Thyroid gland (tissue), 4 donors: ENCODE measurements at regions not wholly inside any gene's neighbourhood (a gene's known extent, or its start where the extent isn't known, plus 50 kb on each side); places are given as distances from the start of the nearest gene placed in this dataset.

Source experiments
- DNase-seq, 2 donors: peaks; one replicate each; pipeline ENCODE4 v3.0.0-alpha.2; 2019
- H3K27ac ChIP-seq, 3 donors: fragments of 200-600 bp; sonication (generic); 1 replicate in 2 of 3; 2 replicates in 1 of 3; pipeline ENCODE4 v1.5.1; 2016 to 2019; ENCODE audit warnings: mild to moderate bottlenecking in 1 of 3, moderate library complexity in 1 of 3
- H3K27me3 ChIP-seq: fragments of 200-600 bp; sonication (generic); one replicate; pipeline ENCODE4 v1.5.1; 2019
- H3K36me3 ChIP-seq, 2 donors: fragments of 200-600 bp; sonication (generic); one replicate each; pipeline ENCODE4 v1.5.1; 2016 to 2019
- H3K4me1 ChIP-seq, 2 donors: fragments of 200-600 bp; sonication (generic); one replicate each; pipeline ENCODE4 v1.5.1; 2017 to 2019
- H3K4me3 ChIP-seq, 3 donors: fragments of 200-600 bp; sonication (generic); replicated peaks in 1 of 3; 1 replicate in 2 of 3; 2 replicates in 1 of 3; pipeline ENCODE4 v1.5.1; 2016; ENCODE audit warnings: mild to moderate bottlenecking in 1 of 3
- H3K9me3 ChIP-seq: fragments of 200-600 bp; sonication (generic); one replicate; pipeline ENCODE4 v1.5.1; 2017
- CTCF ChIP-seq, 6 experiments: fragments of 200-600 bp in 3 of 6; fragments of 450-650 bp in 3 of 6; sonication (generic) in 3 of 6; IDR thresholded peaks; one replicate each; pipeline ENCODE4 v1.5.1; 2016 to 2019; ENCODE audit warnings: antibody characterized with exemption in 6 of 6, mild to moderate bottlenecking in 2 of 6, inconsistent platforms in 1 of 6, moderate library complexity in 1 of 6
- POLR2A ChIP-seq, 2 donors: fragments of 450-650 bp; IDR thresholded peaks; one replicate each; pipeline ENCODE4 v1.6.1; 2017; ENCODE audit warnings: antibody characterized with exemption in 2 of 2, mild to moderate bottlenecking in 2 of 2, moderate library complexity in 1 of 2
- WGBS, 2 donors: methylation state at CpG; one replicate each; pipeline ENCODE4 v1.1.5; 2017; 5-methylcytosine and 5-hydroxymethylcytosine counted together
- intact Hi-C: fragments of 100-400 bp; cut with DNase I; formaldehyde crosslinking; loops from one replicate; pipeline ENCODE4 v1.15.1; 2023

GRCh38 chr13:33464345-33464744 is 178.8 kb upstream of the STARD13 start:
- H3K27me3 ChIP-seq = no peaks in the 10 kb centered on the region
- WGBS, 2 donors = 45 to 97% methylated on average over 2 of the region's 2 CpGs
- intact Hi-C loops = no loop called here

DNA sequence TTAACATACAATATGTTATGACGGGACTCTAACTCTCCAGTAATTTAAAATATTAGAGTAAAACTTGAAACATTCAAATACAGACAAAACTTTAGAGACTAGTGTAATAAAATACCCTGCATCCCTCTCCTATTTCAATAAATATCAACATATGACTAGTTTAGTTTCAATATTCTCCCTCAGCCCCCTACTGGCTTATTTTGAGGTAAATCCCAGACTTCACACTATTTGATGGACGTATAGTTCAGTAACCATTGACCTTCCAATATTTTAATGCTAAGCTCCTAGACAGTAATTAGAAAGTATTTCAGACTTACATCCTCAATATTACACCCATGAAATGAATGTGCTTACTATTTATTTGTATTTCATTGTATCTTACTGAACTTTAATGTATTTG is 180.7 kb upstream of the STARD13 start:
- DNase-seq = no peak
- intact Hi-C loops = no loop called here
- H3K4me1 ChIP-seq = no peaks in the 10 kb centered on the region
- TF ChIP-seq CTCF (IDR thresholded peaks at IDR 0.05) (no peak), POLR2A (IDR thresholded peaks at IDR 0.05) (no peak)
- H3K27ac ChIP-seq = no peak overlapping the region
- H3K4me3 ChIP-seq = no peak overlapping the region
- H3K36me3 ChIP-seq = no peaks in the 10 kb centered on the region
- H3K27me3 ChIP-seq = no peaks in the 10 kb centered on the region
- no peaks in the 10 kb centered on the region for H3K9me3 ChIP-seq
- WGBS, 2 donors = 92 to 95% methylated on average over 2 of the region's 2 CpGs

More at GRCh38 chr13:33464345-33464744, 178.8 kb upstream of the STARD13 start:
- Histone ChIP-seq H3K4me1 (no peaks in the 10 kb centered on the region), H3K9me3 (no peaks in the 10 kb centered on the region), H3K4me3 (no peak overlapping the region), H3K27ac (no peak overlapping the region), H3K36me3 (no peaks in the 10 kb centered on the region)
- no peak for DNase-seq
- TF ChIP-seq POLR2A (IDR thresholded peaks at IDR 0.05) (no peak), CTCF (IDR thresholded peaks at IDR 0.05) (no peak)

DNA sequence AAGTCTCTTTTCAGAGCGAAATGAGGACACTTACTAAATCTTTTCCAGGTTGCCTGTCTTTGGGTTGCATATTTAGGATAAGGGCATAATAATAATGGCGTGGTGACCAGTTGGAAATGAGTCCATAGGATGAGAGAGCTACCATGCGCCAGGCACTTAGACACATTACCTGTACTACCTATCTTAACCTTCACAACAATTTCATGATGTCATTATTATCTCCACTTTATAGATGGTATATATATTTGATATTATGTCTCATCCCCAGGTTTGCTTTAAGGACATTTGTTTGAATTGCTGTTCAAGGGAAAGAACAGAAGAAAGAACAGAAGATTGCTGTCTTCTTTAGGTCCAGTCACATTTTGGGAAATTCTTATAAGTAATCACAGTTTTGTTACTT is 182.0 kb upstream of the STARD13 start:
- H3K27me3 ChIP-seq = no peaks in the 10 kb centered on the region
- H3K27ac ChIP-seq = no peak overlapping the region
- H3K36me3 ChIP-seq = no peaks in the 10 kb centered on the region
- intact Hi-C loops = no loop called here
- no peak for TF ChIP-seq POLR2A (IDR thresholded peaks at IDR 0.05)
- TF ChIP-seq CTCF (IDR thresholded peaks at IDR 0.05) = no peak
- no peaks in the 10 kb centered on the region for H3K9me3 ChIP-seq
- DNase-seq = no peak
- WGBS, 2 donors = 79 to 97% methylated on average over 3 of the region's 3 CpGs
- no peaks in the 10 kb centered on the region for H3K4me1 ChIP-seq
- no peak overlapping the region for H3K4me3 ChIP-seq

DNA sequence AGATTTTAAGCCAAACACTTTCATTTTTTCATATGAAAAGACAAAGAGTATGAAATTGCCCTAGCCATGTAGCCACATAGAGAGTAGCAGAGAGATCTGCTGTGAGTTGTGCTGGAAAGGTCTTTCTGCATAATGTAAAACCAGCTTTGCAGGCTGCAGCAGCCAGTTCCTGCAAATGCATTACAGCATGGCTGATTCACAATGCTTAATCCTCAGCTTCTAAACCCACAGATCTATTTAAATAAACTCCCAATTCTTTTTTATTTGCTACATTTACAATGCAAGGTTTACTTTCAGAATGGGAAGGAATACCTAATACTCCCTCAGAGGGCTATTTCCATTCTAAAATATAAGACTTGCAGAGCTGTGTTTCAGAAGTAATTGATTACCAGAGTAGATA is 185.6 kb upstream of the STARD13 start:
- intact Hi-C loops = no loop called here
- H3K27ac ChIP-seq = no peak overlapping the region
- no peak overlapping the region for H3K4me3 ChIP-seq
- no peaks in the 10 kb centered on the region for H3K9me3 ChIP-seq
- H3K36me3 ChIP-seq = no peaks in the 10 kb centered on the region
- no peaks in the 10 kb centered on the region for H3K4me1 ChIP-seq
- no peak for DNase-seq
- no peaks in the 10 kb centered on the region for H3K27me3 ChIP-seq
- no peak for TF ChIP-seq POLR2A (IDR thresholded peaks at IDR 0.05)
- no peak for TF ChIP-seq CTCF (IDR thresholded peaks at IDR 0.05)

DNA sequence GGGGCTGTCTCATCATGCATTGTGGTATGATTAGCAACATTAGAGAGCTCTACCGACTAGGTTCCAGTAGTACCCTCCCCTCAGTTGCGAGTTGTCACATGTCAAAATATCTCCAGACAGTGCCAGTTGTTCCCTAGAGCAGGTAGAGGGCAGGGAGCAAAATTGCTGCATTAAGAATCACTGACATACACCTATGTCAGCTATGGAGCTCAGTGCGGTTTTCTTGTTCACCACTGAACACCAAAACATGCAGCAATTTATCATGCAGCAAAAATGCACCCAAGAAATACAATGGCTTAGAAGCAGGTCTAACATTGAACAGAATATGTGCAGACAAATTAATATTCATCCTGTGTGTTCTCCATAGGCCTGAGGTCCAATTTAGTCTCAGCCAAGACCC is 186.9 kb upstream of the STARD13 start:
- no peaks in the 10 kb centered on the region for H3K4me1 ChIP-seq
- H3K27ac ChIP-seq = no peak overlapping the region
- DNase-seq = no peak
- TF ChIP-seq POLR2A (IDR thresholded peaks at IDR 0.05) (no peak), CTCF (IDR thresholded peaks at IDR 0.05) (no peak)
- no peaks in the 10 kb centered on the region for H3K36me3 ChIP-seq
- no peak overlapping the region for H3K4me3 ChIP-seq
- H3K9me3 ChIP-seq = no peaks in the 10 kb centered on the region
- 60 to 88% methylated on average over 3 of the region's 3 CpGs for WGBS, 2 donors
- H3K27me3 ChIP-seq = no peaks in the 10 kb centered on the region
- intact Hi-C loops = no loop called here
